OCI-LY7 (cell line): ENCODE measurements at regions not wholly inside any gene's neighbourhood (a gene's known extent, or its start where the extent isn't known, plus 50 kb on each side); places are given as distances from the start of the nearest gene placed in this dataset.

Experiments used
- CTCF ChIP-seq: fragments of 200-600 bp; sonication (generic); conservative IDR thresholded peaks from 2 replicates; pipeline ENCODE4 v1.5.1; 2014; ENCODE audit warnings: mild to moderate bottlenecking, antibody characterized with exemption, low read length, moderate library complexity, mixed read lengths
- EZH2phosphoT487 ChIP-seq: fragments of 200-600 bp; sonication (generic); IDR thresholded peaks from 2 replicates; pipeline ENCODE4 v1.6.1; 2018; ENCODE audit warnings: low read depth, borderline replicate concordance, mild to moderate bottlenecking, mixed run types, antibody characterized with exemption, low read length, moderate library complexity, mixed read lengths

DNA sequence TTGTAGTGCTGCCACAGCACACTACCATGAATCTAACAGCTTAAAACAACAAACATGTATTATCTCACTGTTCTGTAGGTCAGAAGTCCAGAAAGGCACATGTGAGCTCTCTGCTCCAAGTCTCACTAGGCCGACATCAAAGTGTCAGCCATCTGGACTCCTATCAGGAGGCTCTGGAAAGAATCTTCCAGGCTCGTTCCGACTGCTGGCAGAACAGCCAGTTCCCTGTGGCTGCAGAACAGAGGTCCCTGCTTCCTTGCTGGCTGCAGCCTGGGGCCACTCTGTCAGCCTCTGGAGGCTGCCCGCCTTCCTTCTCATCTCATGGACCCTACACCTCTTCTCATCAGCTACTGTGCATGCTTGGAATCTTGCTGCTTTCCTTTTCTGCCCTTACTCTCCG lies 168.9 kb downstream of the CBLN1 start:
- TF ChIP-seq CTCF (no peak), EZH2phosphoT487 (no peak)
